Panc1 (cell line): ENCODE measurements at regions not wholly inside any gene's neighbourhood (a gene's known extent, or its start where the extent isn't known, plus 50 kb on each side); places are given as distances from the start of the nearest gene placed in this dataset.
"Not testable (repeated sequence)": the region's sequence is repeated elsewhere in the genome, so short reads cannot be mapped to it uniquely, and the experiment has no call there.

ENCODE experiments used
- POLR2AphosphoS5 ChIP-seq: IDR thresholded peaks from 2 replicates; pipeline ENCODE4 v1.6.1; 2012; ENCODE audit warnings: mild to moderate bottlenecking, low read depth, low read length, moderate library complexity
- TCF7L2 ChIP-seq: IDR thresholded peaks from 2 replicates; pipeline ENCODE4 v1.6.1; 2011; ENCODE audit warnings: mild to moderate bottlenecking, low read depth, low read length, inconsistent platforms
- TF ChIP-seq, protein P1 (sequence below): fragments of 450-650 bp; IDR thresholded peaks from 2 replicates; pipeline ENCODE4 v1.5.1; 2017; ENCODE audit warnings: mild to moderate bottlenecking
- TF ChIP-seq, protein P2 (sequence below), 2 experiments: IDR thresholded peaks; 2 replicates each; pipeline ENCODE4 v1.6.1; 2011 to 2012; ENCODE audit warnings: low read depth in 2 of 2, control low read depth in 1 of 2, low read length in 1 of 2, mild to moderate bottlenecking in 1 of 2, moderate library complexity in 1 of 2; ENCODE audit not compliant: insufficient read depth in 1 of 2

DNA sequence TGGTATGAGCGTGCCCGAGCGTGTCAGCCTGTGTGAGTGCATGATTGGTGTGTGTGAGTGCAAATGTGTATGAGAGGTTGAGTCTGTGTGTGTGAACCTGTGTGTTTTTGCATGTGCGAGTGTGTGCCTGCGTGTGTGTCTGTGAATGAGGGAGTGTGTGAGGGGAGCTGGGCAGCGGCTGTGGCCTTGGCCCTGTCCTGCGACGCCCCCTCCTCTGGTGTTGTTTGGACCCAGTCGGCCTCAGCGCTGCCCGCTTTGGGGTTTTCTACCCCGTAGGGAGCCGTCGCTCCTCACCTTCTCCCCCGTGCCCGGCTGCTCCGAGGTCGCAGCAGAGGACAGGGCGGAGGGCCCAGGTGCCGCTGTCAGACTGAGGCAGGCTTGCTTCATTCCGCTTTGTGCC lies 69.0 kb downstream of the TMEM121 start:
- TF ChIP-seq, protein P1, sequence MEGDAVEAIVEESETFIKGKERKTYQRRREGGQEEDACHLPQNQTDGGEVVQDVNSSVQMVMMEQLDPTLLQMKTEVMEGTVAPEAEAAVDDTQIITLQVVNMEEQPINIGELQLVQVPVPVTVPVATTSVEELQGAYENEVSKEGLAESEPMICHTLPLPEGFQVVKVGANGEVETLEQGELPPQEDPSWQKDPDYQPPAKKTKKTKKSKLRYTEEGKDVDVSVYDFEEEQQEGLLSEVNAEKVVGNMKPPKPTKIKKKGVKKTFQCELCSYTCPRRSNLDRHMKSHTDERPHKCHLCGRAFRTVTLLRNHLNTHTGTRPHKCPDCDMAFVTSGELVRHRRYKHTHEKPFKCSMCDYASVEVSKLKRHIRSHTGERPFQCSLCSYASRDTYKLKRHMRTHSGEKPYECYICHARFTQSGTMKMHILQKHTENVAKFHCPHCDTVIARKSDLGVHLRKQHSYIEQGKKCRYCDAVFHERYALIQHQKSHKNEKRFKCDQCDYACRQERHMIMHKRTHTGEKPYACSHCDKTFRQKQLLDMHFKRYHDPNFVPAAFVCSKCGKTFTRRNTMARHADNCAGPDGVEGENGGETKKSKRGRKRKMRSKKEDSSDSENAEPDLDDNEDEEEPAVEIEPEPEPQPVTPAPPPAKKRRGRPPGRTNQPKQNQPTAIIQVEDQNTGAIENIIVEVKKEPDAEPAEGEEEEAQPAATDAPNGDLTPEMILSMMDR = not testable (repeated sequence)
- TF ChIP-seq TCF7L2, POLR2AphosphoS5: not testable (repeated sequence)
- TF ChIP-seq, protein P2, sequence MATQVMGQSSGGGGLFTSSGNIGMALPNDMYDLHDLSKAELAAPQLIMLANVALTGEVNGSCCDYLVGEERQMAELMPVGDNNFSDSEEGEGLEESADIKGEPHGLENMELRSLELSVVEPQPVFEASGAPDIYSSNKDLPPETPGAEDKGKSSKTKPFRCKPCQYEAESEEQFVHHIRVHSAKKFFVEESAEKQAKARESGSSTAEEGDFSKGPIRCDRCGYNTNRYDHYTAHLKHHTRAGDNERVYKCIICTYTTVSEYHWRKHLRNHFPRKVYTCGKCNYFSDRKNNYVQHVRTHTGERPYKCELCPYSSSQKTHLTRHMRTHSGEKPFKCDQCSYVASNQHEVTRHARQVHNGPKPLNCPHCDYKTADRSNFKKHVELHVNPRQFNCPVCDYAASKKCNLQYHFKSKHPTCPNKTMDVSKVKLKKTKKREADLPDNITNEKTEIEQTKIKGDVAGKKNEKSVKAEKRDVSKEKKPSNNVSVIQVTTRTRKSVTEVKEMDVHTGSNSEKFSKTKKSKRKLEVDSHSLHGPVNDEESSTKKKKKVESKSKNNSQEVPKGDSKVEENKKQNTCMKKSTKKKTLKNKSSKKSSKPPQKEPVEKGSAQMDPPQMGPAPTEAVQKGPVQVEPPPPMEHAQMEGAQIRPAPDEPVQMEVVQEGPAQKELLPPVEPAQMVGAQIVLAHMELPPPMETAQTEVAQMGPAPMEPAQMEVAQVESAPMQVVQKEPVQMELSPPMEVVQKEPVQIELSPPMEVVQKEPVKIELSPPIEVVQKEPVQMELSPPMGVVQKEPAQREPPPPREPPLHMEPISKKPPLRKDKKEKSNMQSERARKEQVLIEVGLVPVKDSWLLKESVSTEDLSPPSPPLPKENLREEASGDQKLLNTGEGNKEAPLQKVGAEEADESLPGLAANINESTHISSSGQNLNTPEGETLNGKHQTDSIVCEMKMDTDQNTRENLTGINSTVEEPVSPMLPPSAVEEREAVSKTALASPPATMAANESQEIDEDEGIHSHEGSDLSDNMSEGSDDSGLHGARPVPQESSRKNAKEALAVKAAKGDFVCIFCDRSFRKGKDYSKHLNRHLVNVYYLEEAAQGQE (IDR thresholded peaks at IDR 0.05; ENCODE audit: insufficient read depth in 1 of 2, low read depth in 2 of 2, low read length in 1 of 2) = not testable (repeated sequence)
